ENCODE measurements at regions not wholly inside any gene's neighbourhood (a gene's known extent, or its start where the extent isn't known, plus 50 kb on each side); places are given as distances from the start of the nearest gene placed in this dataset.
A peak's percentile ranks its signal among the peaks of the same experiment; 100 is the strongest.

DNA sequence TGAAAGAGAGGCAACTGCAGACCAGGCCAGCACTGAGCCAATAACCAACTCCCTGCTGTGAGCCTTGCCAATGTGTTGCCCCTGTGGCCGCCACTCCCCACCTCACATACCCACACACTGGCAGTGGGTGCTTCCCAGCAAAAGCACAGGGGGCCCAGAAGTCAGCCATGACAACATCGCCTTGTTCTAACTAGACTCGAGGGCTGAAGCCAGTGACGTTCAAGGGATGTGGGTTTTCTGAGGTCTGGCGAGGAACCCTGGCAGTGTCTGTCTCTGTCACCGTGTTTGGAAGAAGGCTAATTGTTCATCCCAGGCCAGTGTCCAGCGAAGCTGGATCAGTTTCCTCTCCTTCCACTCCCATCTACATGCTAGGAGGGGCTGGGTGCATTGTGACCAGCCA, 311.8 kb upstream of the AMIGO2 start:
- ChIA-PET CTCF (no interaction called here), POLR2A (no interaction called here)

DNA sequence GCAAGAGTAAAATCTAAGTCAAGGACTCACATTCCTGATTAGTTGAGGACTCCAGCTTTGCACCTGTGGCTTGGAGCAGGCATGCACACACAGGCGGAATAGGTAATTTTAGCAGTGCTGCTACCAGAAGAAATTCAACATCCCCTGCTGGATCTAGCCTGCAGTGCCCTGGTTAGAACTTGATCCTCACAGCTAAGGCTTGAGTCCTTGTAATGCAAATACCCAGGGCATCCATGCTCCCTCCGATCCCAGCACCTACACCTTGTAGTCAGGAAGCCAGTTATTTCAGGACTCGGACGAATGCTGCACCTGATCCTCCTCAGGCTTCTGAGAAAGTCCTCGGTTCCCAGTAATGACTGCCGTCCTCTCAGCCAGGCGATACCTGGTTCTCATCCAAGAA, 309.0 kb upstream of the AMIGO2 start:
- ChIA-PET CTCF (interaction anchor here (1.0 to 1.5 kb wide), 2 partner anchors 9 to 248 kb away, joined by 3 to 9 read pairs; no protein-coding TSS in a partner anchor), POLR2A (no interaction called here)
- TF ChIP-seq ZNF121 (CRISPR knock-in tag; IDR thresholded peaks at IDR 0.05) (no peak), IRF2 (CRISPR knock-in tag; IDR thresholded peaks at IDR 0.05; ENCODE audit: borderline replicate concordance, low read depth) (no peak), ELF4 (CRISPR knock-in tag; IDR thresholded peaks at IDR 0.05; ENCODE audit: low read depth) (no peak), ZNF396 (CRISPR knock-in tag; IDR thresholded peaks at IDR 0.05; ENCODE audit: borderline replicate concordance) (no peak), ZNF219 (CRISPR knock-in tag; IDR thresholded peaks at IDR 0.05; ENCODE audit: borderline replicate concordance) (no peak), TEAD4 (CRISPR knock-in tag; IDR thresholded peaks at IDR 0.05) (no peak), KAT7 (CRISPR knock-in tag; IDR thresholded peaks at IDR 0.05; ENCODE audit: borderline replicate concordance) (no peak), RELA (CRISPR knock-in tag; IDR thresholded peaks at IDR 0.05; ENCODE audit: borderline replicate concordance) (no peak), CREM (CRISPR knock-in tag; IDR thresholded peaks at IDR 0.05) (no peak), FOXK1 (CRISPR knock-in tag; IDR thresholded peaks at IDR 0.05) (no peak), TCF7 (CRISPR knock-in tag; IDR thresholded peaks at IDR 0.05; ENCODE audit: low read depth) (no peak)
- TF ChIP-seq, protein P1, sequence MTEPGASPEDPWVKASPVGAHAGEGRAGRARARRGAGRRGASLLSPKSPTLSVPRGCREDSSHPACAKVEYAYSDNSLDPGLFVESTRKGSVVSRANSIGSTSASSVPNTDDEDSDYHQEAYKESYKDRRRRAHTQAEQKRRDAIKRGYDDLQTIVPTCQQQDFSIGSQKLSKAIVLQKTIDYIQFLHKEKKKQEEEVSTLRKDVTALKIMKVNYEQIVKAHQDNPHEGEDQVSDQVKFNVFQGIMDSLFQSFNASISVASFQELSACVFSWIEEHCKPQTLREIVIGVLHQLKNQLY (CRISPR knock-in tag; IDR thresholded peaks at IDR 0.05) = no peak
- TF ChIP-seq, protein P2, sequence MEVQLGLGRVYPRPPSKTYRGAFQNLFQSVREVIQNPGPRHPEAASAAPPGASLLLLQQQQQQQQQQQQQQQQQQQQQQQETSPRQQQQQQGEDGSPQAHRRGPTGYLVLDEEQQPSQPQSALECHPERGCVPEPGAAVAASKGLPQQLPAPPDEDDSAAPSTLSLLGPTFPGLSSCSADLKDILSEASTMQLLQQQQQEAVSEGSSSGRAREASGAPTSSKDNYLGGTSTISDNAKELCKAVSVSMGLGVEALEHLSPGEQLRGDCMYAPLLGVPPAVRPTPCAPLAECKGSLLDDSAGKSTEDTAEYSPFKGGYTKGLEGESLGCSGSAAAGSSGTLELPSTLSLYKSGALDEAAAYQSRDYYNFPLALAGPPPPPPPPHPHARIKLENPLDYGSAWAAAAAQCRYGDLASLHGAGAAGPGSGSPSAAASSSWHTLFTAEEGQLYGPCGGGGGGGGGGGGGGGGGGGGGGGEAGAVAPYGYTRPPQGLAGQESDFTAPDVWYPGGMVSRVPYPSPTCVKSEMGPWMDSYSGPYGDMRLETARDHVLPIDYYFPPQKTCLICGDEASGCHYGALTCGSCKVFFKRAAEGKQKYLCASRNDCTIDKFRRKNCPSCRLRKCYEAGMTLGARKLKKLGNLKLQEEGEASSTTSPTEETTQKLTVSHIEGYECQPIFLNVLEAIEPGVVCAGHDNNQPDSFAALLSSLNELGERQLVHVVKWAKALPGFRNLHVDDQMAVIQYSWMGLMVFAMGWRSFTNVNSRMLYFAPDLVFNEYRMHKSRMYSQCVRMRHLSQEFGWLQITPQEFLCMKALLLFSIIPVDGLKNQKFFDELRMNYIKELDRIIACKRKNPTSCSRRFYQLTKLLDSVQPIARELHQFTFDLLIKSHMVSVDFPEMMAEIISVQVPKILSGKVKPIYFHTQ (CRISPR knock-in tag; IDR thresholded peaks at IDR 0.05) = no peak
- TF ChIP-seq, protein P3, sequence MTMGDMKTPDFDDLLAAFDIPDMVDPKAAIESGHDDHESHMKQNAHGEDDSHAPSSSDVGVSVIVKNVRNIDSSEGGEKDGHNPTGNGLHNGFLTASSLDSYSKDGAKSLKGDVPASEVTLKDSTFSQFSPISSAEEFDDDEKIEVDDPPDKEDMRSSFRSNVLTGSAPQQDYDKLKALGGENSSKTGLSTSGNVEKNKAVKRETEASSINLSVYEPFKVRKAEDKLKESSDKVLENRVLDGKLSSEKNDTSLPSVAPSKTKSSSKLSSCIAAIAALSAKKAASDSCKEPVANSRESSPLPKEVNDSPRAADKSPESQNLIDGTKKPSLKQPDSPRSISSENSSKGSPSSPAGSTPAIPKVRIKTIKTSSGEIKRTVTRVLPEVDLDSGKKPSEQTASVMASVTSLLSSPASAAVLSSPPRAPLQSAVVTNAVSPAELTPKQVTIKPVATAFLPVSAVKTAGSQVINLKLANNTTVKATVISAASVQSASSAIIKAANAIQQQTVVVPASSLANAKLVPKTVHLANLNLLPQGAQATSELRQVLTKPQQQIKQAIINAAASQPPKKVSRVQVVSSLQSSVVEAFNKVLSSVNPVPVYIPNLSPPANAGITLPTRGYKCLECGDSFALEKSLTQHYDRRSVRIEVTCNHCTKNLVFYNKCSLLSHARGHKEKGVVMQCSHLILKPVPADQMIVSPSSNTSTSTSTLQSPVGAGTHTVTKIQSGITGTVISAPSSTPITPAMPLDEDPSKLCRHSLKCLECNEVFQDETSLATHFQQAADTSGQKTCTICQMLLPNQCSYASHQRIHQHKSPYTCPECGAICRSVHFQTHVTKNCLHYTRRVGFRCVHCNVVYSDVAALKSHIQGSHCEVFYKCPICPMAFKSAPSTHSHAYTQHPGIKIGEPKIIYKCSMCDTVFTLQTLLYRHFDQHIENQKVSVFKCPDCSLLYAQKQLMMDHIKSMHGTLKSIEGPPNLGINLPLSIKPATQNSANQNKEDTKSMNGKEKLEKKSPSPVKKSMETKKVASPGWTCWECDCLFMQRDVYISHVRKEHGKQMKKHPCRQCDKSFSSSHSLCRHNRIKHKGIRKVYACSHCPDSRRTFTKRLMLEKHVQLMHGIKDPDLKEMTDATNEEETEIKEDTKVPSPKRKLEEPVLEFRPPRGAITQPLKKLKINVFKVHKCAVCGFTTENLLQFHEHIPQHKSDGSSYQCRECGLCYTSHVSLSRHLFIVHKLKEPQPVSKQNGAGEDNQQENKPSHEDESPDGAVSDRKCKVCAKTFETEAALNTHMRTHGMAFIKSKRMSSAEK (CRISPR knock-in tag; IDR thresholded peaks at IDR 0.05; ENCODE audit: borderline replicate concordance) = no peak
- TF ChIP-seq, protein P4, sequence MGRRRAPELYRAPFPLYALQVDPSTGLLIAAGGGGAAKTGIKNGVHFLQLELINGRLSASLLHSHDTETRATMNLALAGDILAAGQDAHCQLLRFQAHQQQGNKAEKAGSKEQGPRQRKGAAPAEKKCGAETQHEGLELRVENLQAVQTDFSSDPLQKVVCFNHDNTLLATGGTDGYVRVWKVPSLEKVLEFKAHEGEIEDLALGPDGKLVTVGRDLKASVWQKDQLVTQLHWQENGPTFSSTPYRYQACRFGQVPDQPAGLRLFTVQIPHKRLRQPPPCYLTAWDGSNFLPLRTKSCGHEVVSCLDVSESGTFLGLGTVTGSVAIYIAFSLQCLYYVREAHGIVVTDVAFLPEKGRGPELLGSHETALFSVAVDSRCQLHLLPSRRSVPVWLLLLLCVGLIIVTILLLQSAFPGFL (CRISPR knock-in tag; IDR thresholded peaks at IDR 0.05; ENCODE audit: borderline replicate concordance) = no peak
- H3K36me3 Mint-ChIP-seq = no peaks in the 10 kb centered on the region
- no peaks in the 10 kb centered on the region for H3K27me3 Mint-ChIP-seq (ENCODE audit: low read depth)
- H3K4me3 Mint-ChIP-seq = no peak overlapping the region
- peak; percentile 23 for DNase-seq (ENCODE audit: low spot score)
- H3K27ac Mint-ChIP-seq = peak overlapping the region; percentile 48; the same call in 1 of the 2 replicates
- H3K9me3 Mint-ChIP-seq = peaks cover 7% of the 10 kb centered on the region
- ATAC-seq = peak; percentile 95
- H3K4me1 Mint-ChIP-seq = peaks cover 44% of the 10 kb centered on the region

More for the DNA sequence above, 311.8 kb upstream of the AMIGO2 start:
- TF ChIP-seq, protein P5, sequence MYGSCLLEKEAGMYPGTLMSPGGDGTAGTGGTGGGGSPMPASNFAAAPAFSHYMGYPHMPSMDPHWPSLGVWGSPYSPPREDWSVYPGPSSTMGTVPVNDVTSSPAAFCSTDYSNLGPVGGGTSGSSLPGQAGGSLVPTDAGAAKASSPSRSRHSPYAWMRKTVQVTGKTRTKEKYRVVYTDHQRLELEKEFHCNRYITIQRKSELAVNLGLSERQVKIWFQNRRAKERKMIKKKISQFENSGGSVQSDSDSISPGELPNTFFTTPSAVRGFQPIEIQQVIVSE (CRISPR knock-in tag; IDR thresholded peaks at IDR 0.05; ENCODE audit: borderline replicate concordance) = no peak
- TF ChIP-seq SMAD3 (CRISPR knock-in tag; IDR thresholded peaks at IDR 0.05; ENCODE audit: borderline replicate concordance) = no peak
- Mint-ChIP-seq H3K27me3 (ENCODE audit: low read depth) (no peaks in the 10 kb centered on the region), H3K27ac (no peak overlapping the region; the same call in 1 of the 2 replicates), H3K36me3 (peaks cover 2% of the 10 kb centered on the region), H3K4me1 (peaks cover 30% of the 10 kb centered on the region), H3K9me3 (peaks cover 14% of the 10 kb centered on the region), H3K4me3 (no peak overlapping the region)
- ATAC-seq (no peak), DNase-seq (ENCODE audit: low spot score) (no peak)

Measured in WTC11 (cell line).